ENCODE measurements at regions not wholly inside any gene's neighbourhood (a gene's known extent, or its start where the extent isn't known, plus 50 kb on each side); places are given as distances from the start of the nearest gene placed in this dataset.
"Not testable (repeated sequence)": the region's sequence is repeated elsewhere in the genome, so short reads cannot be mapped to it uniquely, and the experiment has no call there.

GRCh38 chr13:65368832-65369231 is 1861.3 kb downstream of the PCDH9 start:
- CTCF ChIA-PET, result no interaction called here
- Mint-ChIP-seq H3K4me3 (no peak overlapping the region), H3K9me3 (peaks cover 5% of the 10 kb centered on the region), H3K4me1 (no peaks in the 10 kb centered on the region), H3K27ac (no peak overlapping the region), H3K36me3 (no peaks in the 10 kb centered on the region), H3K27me3 (no peaks in the 10 kb centered on the region)
- DNase-seq, result no peak

- no peak for DNase-seq
- Mint-ChIP-seq H3K4me3 (no peak overlapping the region), H3K27ac (no peak overlapping the region), H3K27me3 (no peaks in the 10 kb centered on the region), H3K36me3 (no peaks in the 10 kb centered on the region), H3K4me1 (no peaks in the 10 kb centered on the region), H3K9me3 (peaks cover 12% of the 10 kb centered on the region)
- CTCF ChIA-PET, result no interaction called here
Observed at GRCh38 chr13:65353951-65354350, 1876.2 kb downstream of the PCDH9 start.

GRCh38 chr13:65353150-65353549 is 1877.0 kb downstream of the PCDH9 start:
- CTCF ChIA-PET, H3K4me3 Mint-ChIP-seq, DNase-seq, H3K4me1 Mint-ChIP-seq, H3K9me3 Mint-ChIP-seq, H3K27me3 Mint-ChIP-seq, H3K36me3 Mint-ChIP-seq, H3K27ac Mint-ChIP-seq: not testable (repeated sequence)

- peaks cover 3% of the 10 kb centered on the region for H3K9me3 Mint-ChIP-seq
- DNase-seq, result no peak
- H3K36me3 Mint-ChIP-seq, result no peaks in the 10 kb centered on the region
- H3K4me1 Mint-ChIP-seq, result no peaks in the 10 kb centered on the region
- no peak overlapping the region for H3K27ac Mint-ChIP-seq
- CTCF ChIA-PET, result no interaction called here
- no peak overlapping the region for H3K4me3 Mint-ChIP-seq
- no peaks in the 10 kb centered on the region for H3K27me3 Mint-ChIP-seq
Observed at GRCh38 chr13:65347420-65348030, 1882.6 kb downstream of the PCDH9 start.

- Mint-ChIP-seq H3K4me1 (no peaks in the 10 kb centered on the region), H3K36me3 (no peaks in the 10 kb centered on the region), H3K4me3 (no peak overlapping the region), H3K9me3 (no peaks in the 10 kb centered on the region), H3K27me3 (no peaks in the 10 kb centered on the region), H3K27ac (no peak overlapping the region)
- DNase-seq, result no peak
- CTCF ChIA-PET, result no interaction called here
Observed at GRCh38 chr13:65343898-65344663, 1886.1 kb downstream of the PCDH9 start.

GRCh38 chr13:65342541-65343337 is 1887.4 kb downstream of the PCDH9 start:
- no peak for DNase-seq
- Mint-ChIP-seq H3K4me3 (no peak overlapping the region), H3K27me3 (no peaks in the 10 kb centered on the region), H3K27ac (no peak overlapping the region), H3K4me1 (no peaks in the 10 kb centered on the region), H3K36me3 (no peaks in the 10 kb centered on the region), H3K9me3 (no peaks in the 10 kb centered on the region)
- CTCF ChIA-PET, result no interaction called here

- Mint-ChIP-seq H3K4me1 (no peaks in the 10 kb centered on the region), H3K9me3 (no peaks in the 10 kb centered on the region), H3K27me3 (no peaks in the 10 kb centered on the region), H3K4me3 (no peak overlapping the region), H3K27ac (no peak overlapping the region), H3K36me3 (no peaks in the 10 kb centered on the region)
- CTCF ChIA-PET, result no interaction called here
- no peak for DNase-seq
Observed at GRCh38 chr13:65339241-65339640, 1890.9 kb downstream of the PCDH9 start.

- no peak overlapping the region for H3K27ac Mint-ChIP-seq
- H3K4me1 Mint-ChIP-seq, result no peaks in the 10 kb centered on the region
- H3K36me3 Mint-ChIP-seq, result no peaks in the 10 kb centered on the region
- no peaks in the 10 kb centered on the region for H3K27me3 Mint-ChIP-seq
- CTCF ChIA-PET, result no interaction called here
- no peak overlapping the region for H3K4me3 Mint-ChIP-seq
- DNase-seq, result no peak
- H3K9me3 Mint-ChIP-seq, result no peaks in the 10 kb centered on the region
Observed at GRCh38 chr13:65336916-65337315, 1893.2 kb downstream of the PCDH9 start.

- Mint-ChIP-seq H3K4me3 (no peak overlapping the region), H3K4me1 (no peaks in the 10 kb centered on the region), H3K27ac (no peak overlapping the region), H3K36me3 (no peaks in the 10 kb centered on the region), H3K27me3 (no peaks in the 10 kb centered on the region), H3K9me3 (no peaks in the 10 kb centered on the region)
- DNase-seq, result no peak
- CTCF ChIA-PET, result no interaction called here
Observed at GRCh38 chr13:65336087-65336749, 1893.9 kb downstream of the PCDH9 start.

GRCh38 chr13:65330691-65331090 is 1899.4 kb downstream of the PCDH9 start:
- no peak for DNase-seq
- Mint-ChIP-seq H3K4me3 (no peak overlapping the region), H3K36me3 (no peaks in the 10 kb centered on the region), H3K4me1 (no peaks in the 10 kb centered on the region), H3K9me3 (no peaks in the 10 kb centered on the region), H3K27ac (peak overlapping the region; percentile 34), H3K27me3 (no peaks in the 10 kb centered on the region)
- CTCF ChIA-PET, result no interaction called here

- no peak for DNase-seq
- CTCF ChIA-PET, result no interaction called here
- no peaks in the 10 kb centered on the region for H3K27me3 Mint-ChIP-seq
- H3K9me3 Mint-ChIP-seq, result no peaks in the 10 kb centered on the region
- H3K4me3 Mint-ChIP-seq, result no peak overlapping the region
- no peak overlapping the region for H3K27ac Mint-ChIP-seq
- no peaks in the 10 kb centered on the region for H3K36me3 Mint-ChIP-seq
- H3K4me1 Mint-ChIP-seq, result no peaks in the 10 kb centered on the region
Observed at GRCh38 chr13:65330287-65330686, 1899.8 kb downstream of the PCDH9 start.

- H3K27me3 Mint-ChIP-seq, H3K27ac Mint-ChIP-seq, H3K36me3 Mint-ChIP-seq, CTCF ChIA-PET, H3K4me1 Mint-ChIP-seq, DNase-seq, H3K9me3 Mint-ChIP-seq, H3K4me3 Mint-ChIP-seq: not testable (repeated sequence)
Observed at GRCh38 chr13:65323192-65323591, 1906.9 kb downstream of the PCDH9 start.

GRCh38 chr13:65321423-65321822 is 1908.7 kb downstream of the PCDH9 start:
- H3K4me3 Mint-ChIP-seq, CTCF ChIA-PET, H3K27ac Mint-ChIP-seq, H3K27me3 Mint-ChIP-seq, DNase-seq, H3K4me1 Mint-ChIP-seq, H3K36me3 Mint-ChIP-seq, H3K9me3 Mint-ChIP-seq: not testable (repeated sequence)

- no peak for DNase-seq
- no peak overlapping the region for H3K27ac Mint-ChIP-seq
- H3K4me3 Mint-ChIP-seq, result no peak overlapping the region
- no peaks in the 10 kb centered on the region for H3K36me3 Mint-ChIP-seq
- peaks cover 15% of the 10 kb centered on the region for H3K9me3 Mint-ChIP-seq
- CTCF ChIA-PET, result no interaction called here
- no peaks in the 10 kb centered on the region for H3K27me3 Mint-ChIP-seq
- no peaks in the 10 kb centered on the region for H3K4me1 Mint-ChIP-seq
Observed at GRCh38 chr13:65314008-65314407, 1916.1 kb downstream of the PCDH9 start.

All from activated naive CD4-positive, alpha-beta T cell treated with anti-CD3 and anti-CD28 coated beads, Interleukin-2, amount 10 ng/mL, durations not matched to agents 7 days and 5 days (primary cell).